PC-3 (cell line): ENCODE measurements at regions not wholly inside any gene's neighbourhood (a gene's known extent, or its start where the extent isn't known, plus 50 kb on each side); places are given as distances from the start of the nearest gene placed in this dataset.

ENCODE experiments used
- ATAC-seq: fragments of 200-7000 bp; cut with Tn5 transposase; 2 replicates; pipeline ENCODE4 v1.9.1; 2020; ENCODE audit warnings: mild to moderate bottlenecking, moderate library complexity
- BruUV-seq: library from RNA; stranded (reverse); fragments of 400-500 nt; replicated peaks from 2 replicates; lab custom pipeline; 2021; lab: Mats Ljungman, UMichigan
- CTCF ChIA-PET: fragments of 300-600 bp; sonication (Branson Sonifier 250); formaldehyde crosslinking; loops from one replicate; lab custom pipeline; 2022; ENCODE audit warnings: antibody characterized with exemption; lab: Charles Lee
- POLR2A ChIA-PET: fragments of 300-600 bp; sonication (Branson Sonifier 250); formaldehyde crosslinking; loops from one replicate; lab custom pipeline; 2022; ENCODE audit warnings: antibody characterized with exemption; ENCODE audit not compliant: unreplicated experiment; lab: Charles Lee
- DNase-seq: peaks from one replicate; pipeline ENCODE4 v3.0.0-alpha.2; 2015
- H2AFZ ChIP-seq: fragments of 300-600 bp; sonication (generic); 2 replicates; pipeline ENCODE4 v1.6.0; 2016; ENCODE audit warnings: antibody characterized with exemption, low read length
- H3F3A ChIP-seq: fragments of 300-600 bp; sonication (generic); one replicate; pipeline ENCODE4 v1.6.0; 2017; ENCODE audit warnings: antibody characterized with exemption, low read length, control low read depth, mild to moderate bottlenecking; ENCODE audit not compliant: unreplicated experiment
- H3K27ac ChIP-seq: fragments of 300-600 bp; sonication (generic); 2 replicates; pipeline ENCODE4 v1.5.1; 2016; ENCODE audit warnings: mild to moderate bottlenecking, low read length
- H3K27me3 ChIP-seq: fragments of 300-600 bp; sonication (generic); 2 replicates; pipeline ENCODE4 v1.6.1; 2016; ENCODE audit warnings: low read length, mixed read lengths
- H3K36me3 ChIP-seq: fragments of 300-600 bp; sonication (generic); 2 replicates; pipeline ENCODE4 v1.6.1; 2016; ENCODE audit warnings: low read depth, mixed run types, low read length, mixed read lengths
- H3K4me1 ChIP-seq: fragments of 300-600 bp; sonication (generic); 2 replicates; pipeline ENCODE4 v1.5.1; 2016; ENCODE audit warnings: low read length; ENCODE audit not compliant: insufficient read depth
- H3K4me2 ChIP-seq: fragments of 300-600 bp; sonication (generic); 2 replicates; pipeline ENCODE4 v1.6.0; 2016; ENCODE audit warnings: low read length
- H3K4me3 ChIP-seq: fragments of 300-600 bp; sonication (generic); 2 replicates; pipeline ENCODE4 v1.5.1; 2016; ENCODE audit warnings: mild to moderate bottlenecking, low read length, mixed read lengths
- H3K79me2 ChIP-seq: fragments of 300-600 bp; sonication (generic); 2 replicates; pipeline ENCODE4 v1.6.1; 2017; ENCODE audit warnings: low read length, mixed read lengths
- H3K9ac ChIP-seq: fragments of 300-600 bp; sonication (generic); 2 replicates; pipeline ENCODE4 v1.6.0; 2016; ENCODE audit warnings: mild to moderate bottlenecking, low read length
- H3K9me2 ChIP-seq: fragments of 300-600 bp; sonication (generic); replicated peaks from 2 replicates; pipeline ENCODE4 v1.6.1; 2016; ENCODE audit warnings: mixed run types, low read length, mixed read lengths
- H3K9me3 ChIP-seq: fragments of 300-600 bp; sonication (generic); 2 replicates; pipeline ENCODE4 v1.6.1; 2016; ENCODE audit warnings: low read length, mixed read lengths
- H4K20me1 ChIP-seq: fragments of 300-600 bp; sonication (generic); 2 replicates; pipeline ENCODE4 v1.6.1; 2016; ENCODE audit warnings: low read length, mixed read lengths
- CTCF ChIP-seq: fragments of 300-600 bp; sonication (generic); conservative IDR thresholded peaks from 2 replicates; pipeline ENCODE4 v1.5.1; 2017; ENCODE audit warnings: antibody characterized with exemption, low read depth, mild to moderate bottlenecking, low read length
- EZH2 ChIP-seq: fragments of 300-600 bp; sonication (generic); IDR thresholded peaks from one replicate; pipeline ENCODE4 v1.6.1; 2017; ENCODE audit warnings: antibody characterized with exemption, mild to moderate bottlenecking, low read length; ENCODE audit not compliant: unreplicated experiment
- EZH2phosphoT487 ChIP-seq: fragments of 300-600 bp; sonication (generic); IDR thresholded peaks from 2 replicates; pipeline ENCODE4 v1.6.1; 2018; ENCODE audit warnings: mild to moderate bottlenecking, antibody characterized with exemption, low read length, borderline replicate concordance
- intact Hi-C: fragments of 100-400 bp; cut with micrococcal nuclease; formaldehyde crosslinking; loops from 2 replicates; pipeline ENCODE4 v1.9.0; 2023

GRCh38 chr20:43833511-43834395, 80.9 kb upstream of the TOX2 start:
- POLR2A ChIA-PET = no interaction called here

DNA sequence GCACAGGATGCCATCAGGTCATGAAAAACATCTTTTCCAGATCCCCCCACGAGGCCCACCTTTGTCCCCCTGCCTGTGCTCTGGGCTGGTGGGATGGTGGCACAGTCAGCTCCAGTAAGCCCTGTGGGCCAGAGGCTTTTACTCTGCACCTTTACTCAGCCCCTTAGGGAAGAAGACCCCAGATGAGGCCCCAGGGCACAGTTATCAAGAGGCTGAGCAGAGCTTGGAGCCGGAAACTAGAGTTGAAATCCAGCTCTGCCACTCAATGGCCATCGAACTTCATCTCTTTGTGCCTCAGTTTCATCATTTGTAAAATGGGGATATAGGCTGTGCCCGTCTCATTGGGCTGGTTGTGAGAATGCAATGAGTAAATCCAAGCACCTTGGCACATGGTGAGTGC, 81.7 kb upstream of the TOX2 start:
- no peaks in the 10 kb centered on the region for H3F3A ChIP-seq
- H3K9ac ChIP-seq = no peak overlapping the region
- TF ChIP-seq EZH2 = no peak
- TF ChIP-seq CTCF = no peak
- no peak for TF ChIP-seq EZH2phosphoT487
- no TSS peak for BruUV-seq
- CTCF ChIA-PET = no interaction called here
- no peak overlapping the region for H3K4me3 ChIP-seq
- H3K9me3 ChIP-seq = no peaks in the 10 kb centered on the region
- no peak overlapping the region for H3K4me2 ChIP-seq
- ATAC-seq (no peak), DNase-seq (no peak)
- no peak overlapping the region for H3K27ac ChIP-seq
- H2AFZ ChIP-seq = no peak overlapping the region
- no peaks in the 10 kb centered on the region for H3K9me2 ChIP-seq
- H3K27me3 ChIP-seq = no peaks in the 10 kb centered on the region
- POLR2A ChIA-PET = no interaction called here
- no peaks in the 10 kb centered on the region for H3K79me2 ChIP-seq
- no peaks in the 10 kb centered on the region for H3K4me1 ChIP-seq
- H4K20me1 ChIP-seq = no peaks in the 10 kb centered on the region
- H3K36me3 ChIP-seq = no peaks in the 10 kb centered on the region
- intact Hi-C loops = no loop called here

More at GRCh38 chr20:43833511-43834395, 80.9 kb upstream of the TOX2 start:
- DNase-seq = no peak
- no peak for ATAC-seq
- no peaks in the 10 kb centered on the region for H3K36me3 ChIP-seq
- H3K9me3 ChIP-seq = no peaks in the 10 kb centered on the region
- no peaks in the 10 kb centered on the region for H3F3A ChIP-seq
- no peak overlapping the region for H3K9ac ChIP-seq
- intact Hi-C loops = no loop called here
- H3K9me2 ChIP-seq = no peaks in the 10 kb centered on the region
- H3K79me2 ChIP-seq = no peaks in the 10 kb centered on the region
- no TSS peak for BruUV-seq
- no peaks in the 10 kb centered on the region for H3K27me3 ChIP-seq
- no peak overlapping the region for H3K27ac ChIP-seq
- no peaks in the 10 kb centered on the region for H4K20me1 ChIP-seq
- CTCF ChIA-PET = no interaction called here
- no peaks in the 10 kb centered on the region for H3K4me1 ChIP-seq
- H2AFZ ChIP-seq = no peak overlapping the region
- no peak overlapping the region for H3K4me3 ChIP-seq
- H3K4me2 ChIP-seq = no peak overlapping the region
- no peak for TF ChIP-seq CTCF
- TF ChIP-seq EZH2 = no peak
- no peak for TF ChIP-seq EZH2phosphoT487

DNA sequence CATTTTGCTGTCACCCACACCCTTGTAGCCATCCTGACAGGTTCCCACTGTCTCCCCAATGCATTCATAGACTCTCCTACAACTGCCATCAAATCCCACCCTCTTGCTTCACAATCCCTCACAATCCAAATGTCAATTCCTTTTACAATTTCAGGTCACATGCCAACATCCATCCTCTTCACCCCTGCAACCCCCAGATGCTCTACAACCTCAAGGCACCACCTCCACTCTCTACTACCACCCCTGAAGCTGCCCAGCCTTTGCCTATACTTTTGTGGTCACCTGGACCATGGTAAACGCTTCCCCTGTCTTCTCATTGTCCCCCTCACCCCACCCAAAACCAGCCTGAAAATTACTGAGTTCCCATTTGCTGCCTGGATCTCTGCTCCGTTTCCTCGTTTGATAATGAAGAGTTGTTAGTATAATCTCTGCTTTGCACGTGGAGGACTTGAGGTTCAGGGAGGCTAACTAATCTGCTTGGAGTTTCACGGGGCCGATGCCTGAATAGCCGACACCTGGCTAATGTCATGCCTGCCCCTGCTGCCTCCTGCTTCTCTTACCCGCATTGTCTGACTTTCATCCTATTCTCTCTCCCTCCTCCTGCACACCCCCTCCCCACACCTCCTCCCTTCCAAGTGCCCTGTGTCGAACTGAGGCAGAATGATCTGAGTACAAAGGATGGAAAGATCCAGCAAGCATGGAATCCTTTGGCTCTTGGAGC, 82.4 kb upstream of the TOX2 start:
- ATAC-seq (no peak), DNase-seq (no peak)
- Histone ChIP-seq H3K27me3 (no peaks in the 10 kb centered on the region), H3K4me2 (no peak overlapping the region), H3K9me3 (no peaks in the 10 kb centered on the region), H3K9ac (no peak overlapping the region), H3K79me2 (no peaks in the 10 kb centered on the region), H3F3A (no peaks in the 10 kb centered on the region), H3K4me3 (no peak overlapping the region), H4K20me1 (no peaks in the 10 kb centered on the region), H2AFZ (no peak overlapping the region), H3K9me2 (no peaks in the 10 kb centered on the region), H3K4me1 (no peaks in the 10 kb centered on the region), H3K27ac (no peak overlapping the region), H3K36me3 (no peaks in the 10 kb centered on the region)
- BruUV-seq = no TSS peak
- CTCF ChIA-PET = no interaction called here
- POLR2A ChIA-PET = no interaction called here
- intact Hi-C loops = no loop called here
- no peak for TF ChIP-seq EZH2
- TF ChIP-seq CTCF = no peak
- TF ChIP-seq EZH2phosphoT487 = no peak
